DOHH2 (cell line): ENCODE measurements at regions not wholly inside any gene's neighbourhood (a gene's known extent, or its start where the extent isn't known, plus 50 kb on each side); places are given as distances from the start of the nearest gene placed in this dataset.

Experiments
- H3F3A ChIP-seq: fragments of 200-600 bp; sonication (generic), shearing (Covaris generic); 2 replicates; pipeline ENCODE4 v1.6.0; 2016; ENCODE audit warnings: antibody characterized with exemption, mild to moderate bottlenecking; ENCODE audit not compliant: control insufficient read depth, insufficient read depth
- H3K27ac ChIP-seq: fragments of 200-600 bp; sonication (generic); 2 replicates; pipeline ENCODE4 v1.5.1; 2014; ENCODE audit warnings: low read depth, mild to moderate bottlenecking, low read length, moderate library complexity
- H3K27me3 ChIP-seq: fragments of 200-600 bp; sonication (generic); 2 replicates; pipeline ENCODE4 v1.6.1; 2014; ENCODE audit warnings: mild to moderate bottlenecking, low read length, mixed read lengths; ENCODE audit not compliant: control insufficient read depth
- H3K36me3 ChIP-seq: fragments of 200-600 bp; sonication (generic); 2 replicates; pipeline ENCODE4 v1.6.1; 2014; ENCODE audit warnings: mild to moderate bottlenecking, low read length, moderate library complexity, mixed read lengths; ENCODE audit not compliant: control insufficient read depth
- H3K4me1 ChIP-seq: fragments of 200-600 bp; sonication (generic); 2 replicates; pipeline ENCODE4 v1.6.1; 2014; ENCODE audit warnings: mild to moderate bottlenecking, low read length, mixed read lengths; ENCODE audit not compliant: control insufficient read depth
- H3K4me2 ChIP-seq: fragments of 200-600 bp; sonication (generic); 2 replicates; pipeline ENCODE4 v1.6.0; 2014; ENCODE audit warnings: mild to moderate bottlenecking, low read length, moderate library complexity
- H3K4me3 ChIP-seq: fragments of 200-600 bp; sonication (generic); 2 replicates; pipeline ENCODE4 v1.5.1; 2014; ENCODE audit warnings: mild to moderate bottlenecking, low read length, mixed read lengths
- H3K79me2 ChIP-seq: fragments of 200-600 bp; sonication (generic); 2 replicates; pipeline ENCODE4 v1.6.1; 2014; ENCODE audit warnings: mild to moderate bottlenecking, low read length, mixed read lengths; ENCODE audit not compliant: control insufficient read depth
- H3K9me2 ChIP-seq: fragments of 200-600 bp; sonication (generic); replicated peaks from 2 replicates; pipeline ENCODE4 v1.6.1; 2014; ENCODE audit warnings: mild to moderate bottlenecking, low read length, mixed read lengths; ENCODE audit not compliant: control insufficient read depth
- H3K9me3 ChIP-seq: fragments of 200-600 bp; sonication (generic); 2 replicates; pipeline ENCODE4 v1.6.1; 2014; ENCODE audit warnings: antibody characterized with exemption, low read length, mixed read lengths; ENCODE audit not compliant: control insufficient read depth, insufficient read depth
- H4K20me1 ChIP-seq: fragments of 200-600 bp; sonication (generic); 2 replicates; pipeline ENCODE4 v1.6.0; 2014; ENCODE audit warnings: low read depth, mild to moderate bottlenecking, antibody characterized with exemption, low read length, moderate library complexity; ENCODE audit not compliant: control insufficient read depth, insufficient read depth
- CTCF ChIP-seq: fragments of 200-600 bp; sonication (generic); IDR thresholded peaks from one replicate; pipeline ENCODE4 v1.5.1; 2014; ENCODE audit warnings: antibody characterized with exemption, mild to moderate bottlenecking, low read depth, low read length; ENCODE audit not compliant: poor library complexity, severe bottlenecking
- EZH2phosphoT487 ChIP-seq: fragments of 200-600 bp; sonication (generic); IDR thresholded peaks from 2 replicates; pipeline ENCODE4 v1.6.1; 2017; ENCODE audit warnings: borderline replicate concordance, mild to moderate bottlenecking, antibody characterized with exemption, low read length, moderate library complexity, mixed read lengths

- Histone ChIP-seq H3K4me2 (no peak overlapping the region), H3F3A (no peaks in the 10 kb centered on the region), H3K79me2 (no peaks in the 10 kb centered on the region), H4K20me1 (no peaks in the 10 kb centered on the region), H3K27me3 (0 out of 2 replicates have a peak, but pooled peaks cover 2% of the 10 kb centered on the region), H3K9me2 (no peaks in the 10 kb centered on the region), H3K36me3 (no peaks in the 10 kb centered on the region), H3K4me1 (no peaks in the 10 kb centered on the region), H3K9me3 (no peaks in the 10 kb centered on the region), H3K27ac (no peak overlapping the region), H3K4me3 (no peak overlapping the region)
- TF ChIP-seq CTCF = no peak
- no peak for TF ChIP-seq EZH2phosphoT487
Observed at GRCh38 chr2:236685979-236686520, 116.4 kb downstream of the ACKR3 start.

- Histone ChIP-seq H4K20me1 (no peaks in the 10 kb centered on the region), H3K9me3 (no peaks in the 10 kb centered on the region), H3K79me2 (no peaks in the 10 kb centered on the region), H3K27ac (no peak overlapping the region), H3K4me1 (no peaks in the 10 kb centered on the region), H3K4me2 (no peak overlapping the region), H3K36me3 (no peaks in the 10 kb centered on the region), H3K4me3 (no peak overlapping the region), H3F3A (no peaks in the 10 kb centered on the region), H3K9me2 (no peaks in the 10 kb centered on the region), H3K27me3 (0 out of 2 replicates have a peak, but pooled peaks cover 2% of the 10 kb centered on the region)
- TF ChIP-seq EZH2phosphoT487 (no peak), CTCF (no peak)
Observed at GRCh38 chr2:236686561-236686960, 116.9 kb downstream of the ACKR3 start.

- Histone ChIP-seq H3K9me2 (no peaks in the 10 kb centered on the region), H3K27me3 (0 out of 2 replicates have a peak, but pooled peaks cover 2% of the 10 kb centered on the region), H3K4me1 (no peaks in the 10 kb centered on the region), H3K27ac (no peak overlapping the region), H3K79me2 (no peaks in the 10 kb centered on the region), H3K4me3 (no peak overlapping the region), H3K36me3 (no peaks in the 10 kb centered on the region), H4K20me1 (no peaks in the 10 kb centered on the region), H3K9me3 (no peaks in the 10 kb centered on the region), H3K4me2 (no peak overlapping the region), H3F3A (no peaks in the 10 kb centered on the region)
- no peak for TF ChIP-seq EZH2phosphoT487
- TF ChIP-seq CTCF = no peak
Observed at GRCh38 chr2:236687296-236687965, 117.8 kb downstream of the ACKR3 start.
